Uterus (tissue), 2 donors: ENCODE measurements at regions not wholly inside any gene's neighbourhood (a gene's known extent, or its start where the extent isn't known, plus 50 kb on each side); places are given as distances from the start of the nearest gene placed in this dataset.

Source experiments
- POLR2A ChIP-seq, 2 donors: fragments of 450-650 bp; IDR thresholded peaks; one replicate each; pipeline ENCODE4 v1.6.1; 2016; ENCODE audit warnings: antibody characterized with exemption in 2 of 2, mild to moderate bottlenecking in 1 of 2, moderate library complexity in 1 of 2
- TF ChIP-seq, protein P1 (sequence below), 4 experiments: fragments of 200-600 bp in 2 of 4; fragments of 450-650 bp in 2 of 4; sonication (generic) in 2 of 4; IDR thresholded peaks; one replicate each; pipeline ENCODE4 v1.5.1; 2016 to 2019; ENCODE audit warnings: antibody characterized with exemption in 4 of 4, mild to moderate bottlenecking in 2 of 4, moderate library complexity in 1 of 4

DNA sequence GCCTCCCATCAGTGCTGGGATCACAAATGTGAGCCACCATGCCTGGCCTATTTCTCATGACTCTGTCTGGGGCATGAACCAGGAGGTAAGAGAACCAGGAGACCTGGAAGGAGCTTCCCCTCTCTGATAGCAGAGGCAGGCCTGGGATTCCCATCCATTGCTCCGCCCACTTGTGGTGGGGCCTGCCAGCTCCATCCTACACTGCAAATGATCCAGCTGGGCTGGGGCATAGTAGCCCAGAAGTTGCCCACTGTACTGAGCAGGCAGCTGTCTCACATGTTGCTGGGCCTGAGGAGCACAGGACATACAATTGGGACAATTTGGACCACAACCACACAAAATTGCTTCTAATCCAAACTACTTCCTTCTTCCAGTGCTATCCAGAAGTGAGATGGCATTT lies 91.0 kb downstream of the MARCHF4 start:
- TF ChIP-seq, protein P1, sequence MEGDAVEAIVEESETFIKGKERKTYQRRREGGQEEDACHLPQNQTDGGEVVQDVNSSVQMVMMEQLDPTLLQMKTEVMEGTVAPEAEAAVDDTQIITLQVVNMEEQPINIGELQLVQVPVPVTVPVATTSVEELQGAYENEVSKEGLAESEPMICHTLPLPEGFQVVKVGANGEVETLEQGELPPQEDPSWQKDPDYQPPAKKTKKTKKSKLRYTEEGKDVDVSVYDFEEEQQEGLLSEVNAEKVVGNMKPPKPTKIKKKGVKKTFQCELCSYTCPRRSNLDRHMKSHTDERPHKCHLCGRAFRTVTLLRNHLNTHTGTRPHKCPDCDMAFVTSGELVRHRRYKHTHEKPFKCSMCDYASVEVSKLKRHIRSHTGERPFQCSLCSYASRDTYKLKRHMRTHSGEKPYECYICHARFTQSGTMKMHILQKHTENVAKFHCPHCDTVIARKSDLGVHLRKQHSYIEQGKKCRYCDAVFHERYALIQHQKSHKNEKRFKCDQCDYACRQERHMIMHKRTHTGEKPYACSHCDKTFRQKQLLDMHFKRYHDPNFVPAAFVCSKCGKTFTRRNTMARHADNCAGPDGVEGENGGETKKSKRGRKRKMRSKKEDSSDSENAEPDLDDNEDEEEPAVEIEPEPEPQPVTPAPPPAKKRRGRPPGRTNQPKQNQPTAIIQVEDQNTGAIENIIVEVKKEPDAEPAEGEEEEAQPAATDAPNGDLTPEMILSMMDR (IDR thresholded peaks at IDR 0.05), result no peak
- TF ChIP-seq POLR2A (IDR thresholded peaks at IDR 0.05), result no peak
